Activated gamma-delta T cell treated with anti-CD3 and anti-CD28 coated beads, Interleukin-2, amount 50 U/mL, for 16 hours (primary cell): ENCODE measurements at regions not wholly inside any gene's neighbourhood (a gene's known extent, or its start where the extent isn't known, plus 50 kb on each side); places are given as distances from the start of the nearest gene placed in this dataset.
A peak's percentile ranks its signal among the peaks of the same experiment; 100 is the strongest.

Experiments
- DNase-seq: peaks from one replicate; pipeline ENCODE4 v3.0.0-alpha.2; 2020; ENCODE audit warnings: low read depth

- DNase-seq: no peak
Measured at GRCh38 chr9:129473523-129474244, 147.2 kb downstream of the C9orf50 start.

DNA sequence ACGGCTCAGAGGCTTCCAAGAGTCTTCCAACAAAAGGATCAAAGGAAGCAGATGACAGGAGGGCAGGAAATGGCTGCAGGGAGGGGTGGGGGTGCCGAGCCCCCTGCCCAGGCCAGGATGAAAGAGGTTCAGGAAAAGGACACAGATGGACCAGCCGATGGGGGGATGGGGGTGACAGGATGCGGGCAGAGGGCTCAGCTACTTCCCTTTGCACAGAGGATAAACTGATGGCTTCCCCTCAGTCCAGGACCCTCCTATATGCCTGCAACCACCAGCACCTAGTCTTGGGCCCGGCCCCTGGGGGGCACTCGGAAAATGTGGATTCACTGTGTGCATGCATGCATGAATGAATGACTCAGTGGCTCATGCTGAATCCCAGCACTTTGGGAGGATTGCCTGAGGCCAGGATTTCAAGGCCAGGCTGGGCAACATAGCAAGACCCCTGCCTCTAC lies 148.2 kb downstream of the C9orf50 start:
- no peak for DNase-seq

DNA sequence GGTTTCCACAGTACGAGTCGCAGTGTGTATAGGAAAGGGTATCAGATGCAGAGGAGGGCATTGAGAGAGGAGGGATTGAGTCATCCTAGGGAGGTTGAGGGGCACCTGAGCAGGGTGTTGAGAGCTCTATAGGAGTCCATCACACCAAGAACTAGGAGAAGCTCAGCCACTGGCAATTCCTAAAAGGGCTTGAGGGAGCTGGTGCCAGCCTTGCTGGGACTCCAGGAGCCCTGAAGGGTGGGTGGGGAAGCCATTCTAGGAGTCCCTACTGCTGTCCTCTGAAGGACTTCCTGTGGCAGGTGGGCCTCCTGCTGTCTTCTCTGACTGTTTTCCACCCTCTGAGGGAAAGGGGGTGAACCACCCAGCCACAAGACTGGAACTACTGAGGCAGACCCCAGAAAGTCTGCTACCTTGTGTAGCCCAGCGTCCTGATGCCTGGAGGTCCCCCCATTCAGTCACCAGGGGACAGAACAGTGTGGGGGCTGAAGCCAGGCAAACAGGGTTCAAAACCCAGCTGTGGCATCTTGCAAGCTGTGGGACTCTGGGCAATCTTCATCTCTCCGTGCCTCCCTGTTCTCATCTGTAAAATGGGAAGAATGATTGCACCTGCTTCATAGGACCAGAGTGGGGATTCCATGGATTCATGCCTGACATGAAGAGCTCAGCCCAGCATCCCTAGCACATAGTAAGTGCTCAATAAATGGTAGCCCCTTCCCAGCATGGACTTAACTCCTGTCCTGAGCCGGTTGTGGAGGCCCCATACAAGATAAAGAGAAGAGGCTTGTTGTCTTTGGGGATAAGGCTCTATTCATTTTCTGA lies 149.5 kb downstream of the C9orf50 start:
- no peak for DNase-seq

GRCh38 chr9:129469988-129470316 lies 150.9 kb downstream of the C9orf50 start:
- no peak for DNase-seq

- DNase-seq: no peak
Measured at GRCh38 chr9:129469188-129469987, 151.5 kb downstream of the C9orf50 start.

- no peak for DNase-seq
Measured at GRCh38 chr9:129467739-129468666, 152.9 kb downstream of the C9orf50 start.

GRCh38 chr9:129467004-129467588 lies 153.8 kb downstream of the C9orf50 start:
- no peak for DNase-seq

DNA sequence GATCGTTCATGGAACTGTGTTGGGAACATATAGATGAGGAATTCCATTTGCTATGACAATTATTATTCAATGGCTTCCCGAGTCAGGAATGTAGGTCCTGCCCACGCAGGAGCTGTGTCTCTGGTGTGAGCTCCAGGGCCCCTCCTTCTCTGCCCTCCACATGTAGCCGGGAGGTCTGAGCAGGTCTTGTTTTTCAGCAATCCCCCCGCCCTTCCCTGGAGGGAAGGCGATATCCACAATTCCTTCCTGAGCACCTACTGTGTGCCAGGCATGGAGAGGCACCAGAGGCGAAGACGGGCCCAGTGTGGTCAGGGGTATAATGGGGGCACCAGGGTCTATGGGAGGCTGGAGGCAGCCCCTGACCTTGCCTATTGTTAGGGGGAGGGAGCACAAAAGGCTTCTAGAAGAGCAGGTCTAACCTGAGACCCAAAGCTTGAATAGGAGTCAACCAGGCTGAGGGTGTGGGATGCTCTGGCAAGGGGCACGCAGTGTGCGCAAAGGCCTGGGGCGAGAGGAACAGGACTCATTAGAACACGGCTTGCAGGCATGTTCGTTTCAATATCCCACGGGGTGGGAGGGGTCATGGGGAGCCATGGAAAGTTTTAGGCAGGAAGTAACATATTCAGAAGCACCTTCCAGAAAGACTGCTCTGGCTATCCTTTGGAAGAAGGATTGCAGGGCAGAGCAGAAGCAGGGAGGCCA lies 154.9 kb downstream of the C9orf50 start:
- no peak for DNase-seq

- DNase-seq: no peak
Measured at GRCh38 chr9:129464972-129465833, 155.7 kb downstream of the C9orf50 start.

DNA sequence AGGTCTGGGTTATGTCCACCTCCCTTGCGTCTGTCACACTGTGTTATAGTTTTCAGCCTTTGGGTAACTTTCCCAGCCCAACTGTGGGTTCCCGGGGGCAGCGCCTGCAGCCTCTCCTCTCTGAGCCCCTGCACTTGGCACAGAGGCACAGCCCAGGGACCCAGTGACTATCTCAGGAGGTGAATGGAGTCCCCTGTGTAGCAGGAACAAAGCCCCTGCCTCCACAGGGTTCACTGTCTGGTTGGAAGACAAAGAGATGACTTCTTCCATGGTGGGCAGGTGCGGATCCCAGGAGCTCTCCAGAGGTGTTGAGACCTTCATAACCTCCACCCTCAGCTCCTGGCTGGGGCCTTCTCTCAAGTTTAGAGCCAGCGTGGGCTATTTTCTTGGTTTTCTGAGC lies 156.9 kb downstream of the C9orf50 start:
- no peak for DNase-seq

- DNase-seq: no peak
Measured at GRCh38 chr9:129463477-129463876, 157.4 kb downstream of the C9orf50 start.

DNA sequence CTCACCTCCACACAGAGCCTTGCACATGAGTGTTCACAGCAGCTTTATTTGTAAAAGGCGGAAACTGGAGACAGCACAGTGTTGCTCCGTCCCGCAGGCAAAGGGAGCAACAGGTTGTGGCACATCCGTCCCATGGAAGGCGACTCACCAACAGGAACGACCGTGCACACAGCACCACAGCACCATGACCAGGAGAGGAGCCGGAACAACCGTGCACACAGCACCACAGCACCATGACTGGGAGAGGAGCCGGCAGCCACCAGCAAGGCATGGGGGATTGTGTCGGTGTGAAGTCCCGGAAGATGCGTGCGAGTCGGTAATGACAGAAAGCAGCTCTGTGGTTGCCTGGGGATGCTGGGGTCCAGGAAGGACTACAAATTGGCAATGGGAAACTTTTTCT lies 158.5 kb downstream of the C9orf50 start:
- no peak for DNase-seq

GRCh38 chr9:129460323-129461261 lies 160.3 kb downstream of the C9orf50 start:
- peak; percentile 83 for DNase-seq

DNA sequence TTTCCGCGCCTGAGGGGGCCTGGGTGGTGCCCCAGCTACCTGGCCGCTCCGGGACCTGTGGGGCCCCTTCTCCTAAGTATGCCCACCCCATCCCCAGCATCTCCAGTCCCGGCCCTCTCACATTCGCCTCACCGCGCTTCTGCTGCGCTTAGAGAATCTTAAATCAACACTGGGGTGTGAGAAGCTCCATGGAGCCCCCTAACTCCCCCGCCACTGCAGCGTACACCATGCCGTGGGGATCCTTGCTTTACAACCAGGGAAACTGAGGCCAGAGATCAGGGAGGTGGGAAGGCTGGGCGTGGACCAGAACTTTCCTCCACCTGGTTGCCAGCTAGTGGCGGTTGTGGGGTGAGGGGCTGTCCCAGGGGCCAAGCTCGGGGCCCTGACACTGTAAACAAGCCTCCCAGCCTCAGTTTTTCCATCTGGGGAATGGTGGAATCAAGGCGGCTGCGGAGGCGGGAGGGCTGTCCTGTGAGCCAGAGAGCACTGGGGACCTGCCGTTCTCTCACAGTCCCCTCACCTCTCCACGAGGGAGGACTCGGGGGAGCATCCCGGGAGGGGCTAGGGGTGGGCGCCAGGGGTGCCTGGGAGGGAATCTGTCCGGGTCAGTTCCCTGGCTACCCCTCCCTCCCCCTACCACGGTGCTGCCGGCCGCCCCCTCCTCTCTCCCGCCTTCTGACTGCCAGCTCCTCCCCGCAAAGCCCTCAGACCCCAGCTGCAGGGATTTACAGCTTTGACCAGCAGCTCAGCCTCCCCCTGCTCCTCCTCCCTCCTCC lies 161.2 kb downstream of the C9orf50 start:
- no peak for DNase-seq

GRCh38 chr9:129458663-129459546 lies 162.0 kb downstream of the C9orf50 start:
- no peak for DNase-seq

GRCh38 chr9:129458155-129458661 lies 162.7 kb downstream of the C9orf50 start:
- DNase-seq: peak; percentile 43
